Prostate gland (tissue), 2 donors: ENCODE measurements at regions not wholly inside any gene's neighbourhood (a gene's known extent, or its start where the extent isn't known, plus 50 kb on each side); places are given as distances from the start of the nearest gene placed in this dataset.

Source experiments
- POLR2AphosphoS5 ChIP-seq: sonication (generic); formaldehyde crosslinking; IDR thresholded peaks from one replicate; pipeline ENCODE4 v1.6.1; 2017; ENCODE audit warnings: antibody characterized with exemption
- TF ChIP-seq, protein P1 (sequence below), 4 experiments: fragments of 200-600 bp in 2 of 4; fragments of 450-650 bp in 2 of 4; sonication (generic) in 2 of 4; IDR thresholded peaks; 1 replicate in 3 of 4; 2 replicates in 1 of 4; pipeline ENCODE4 v1.5.1; 2016 to 2019; ENCODE audit warnings: antibody characterized with exemption in 4 of 4, mild to moderate bottlenecking in 2 of 4, moderate library complexity in 2 of 4

DNA sequence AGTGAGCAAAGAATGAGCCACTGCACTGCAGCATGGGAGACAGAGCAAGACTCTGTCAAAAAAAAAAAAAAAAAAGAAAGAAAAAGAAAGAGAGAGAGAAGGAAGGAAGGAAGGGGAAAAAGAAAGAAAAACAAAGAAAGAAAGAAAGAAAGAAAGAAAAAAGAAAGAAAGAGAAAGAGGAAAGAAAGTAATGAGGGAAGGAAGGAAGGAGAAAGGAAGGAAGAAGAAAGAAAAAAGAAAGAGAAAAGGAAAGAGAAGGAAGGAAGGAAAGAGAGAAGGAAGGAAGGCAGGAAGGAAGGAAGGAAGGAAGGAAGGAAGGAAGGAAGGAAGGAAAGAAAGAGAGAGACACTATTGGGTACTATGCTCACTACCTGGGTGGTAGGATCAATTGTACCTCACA is 122.2 kb upstream of the ERCC4 start:
- no peak for TF ChIP-seq POLR2AphosphoS5
- TF ChIP-seq, protein P1, sequence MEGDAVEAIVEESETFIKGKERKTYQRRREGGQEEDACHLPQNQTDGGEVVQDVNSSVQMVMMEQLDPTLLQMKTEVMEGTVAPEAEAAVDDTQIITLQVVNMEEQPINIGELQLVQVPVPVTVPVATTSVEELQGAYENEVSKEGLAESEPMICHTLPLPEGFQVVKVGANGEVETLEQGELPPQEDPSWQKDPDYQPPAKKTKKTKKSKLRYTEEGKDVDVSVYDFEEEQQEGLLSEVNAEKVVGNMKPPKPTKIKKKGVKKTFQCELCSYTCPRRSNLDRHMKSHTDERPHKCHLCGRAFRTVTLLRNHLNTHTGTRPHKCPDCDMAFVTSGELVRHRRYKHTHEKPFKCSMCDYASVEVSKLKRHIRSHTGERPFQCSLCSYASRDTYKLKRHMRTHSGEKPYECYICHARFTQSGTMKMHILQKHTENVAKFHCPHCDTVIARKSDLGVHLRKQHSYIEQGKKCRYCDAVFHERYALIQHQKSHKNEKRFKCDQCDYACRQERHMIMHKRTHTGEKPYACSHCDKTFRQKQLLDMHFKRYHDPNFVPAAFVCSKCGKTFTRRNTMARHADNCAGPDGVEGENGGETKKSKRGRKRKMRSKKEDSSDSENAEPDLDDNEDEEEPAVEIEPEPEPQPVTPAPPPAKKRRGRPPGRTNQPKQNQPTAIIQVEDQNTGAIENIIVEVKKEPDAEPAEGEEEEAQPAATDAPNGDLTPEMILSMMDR (IDR thresholded peaks at IDR 0.05), result no peak
